ENCODE measurements at regions not wholly inside any gene's neighbourhood (a gene's known extent, or its start where the extent isn't known, plus 50 kb on each side); places are given as distances from the start of the nearest gene placed in this dataset.

DNA sequence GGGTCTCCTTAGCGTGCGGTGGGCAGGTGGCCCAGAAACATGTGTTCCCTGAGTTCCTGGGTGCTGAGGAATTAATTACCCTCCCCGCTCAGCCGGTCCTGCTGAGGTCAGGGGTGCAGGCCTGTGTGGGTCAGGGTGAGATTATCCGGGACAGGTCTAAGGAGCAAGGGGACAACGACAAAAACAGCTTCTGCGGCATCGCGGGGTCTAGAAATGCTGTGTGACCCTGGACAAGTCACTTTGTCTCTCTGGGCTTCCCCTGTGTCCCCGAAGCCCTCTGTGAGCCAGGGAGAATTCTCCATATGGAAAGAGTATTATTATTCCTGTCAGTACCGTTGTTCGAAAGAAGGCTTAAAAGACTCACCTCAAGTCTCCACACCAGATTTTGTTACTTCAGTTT is 186.1 kb downstream of the MN1 start:
- TF ChIP-seq, protein P1, sequence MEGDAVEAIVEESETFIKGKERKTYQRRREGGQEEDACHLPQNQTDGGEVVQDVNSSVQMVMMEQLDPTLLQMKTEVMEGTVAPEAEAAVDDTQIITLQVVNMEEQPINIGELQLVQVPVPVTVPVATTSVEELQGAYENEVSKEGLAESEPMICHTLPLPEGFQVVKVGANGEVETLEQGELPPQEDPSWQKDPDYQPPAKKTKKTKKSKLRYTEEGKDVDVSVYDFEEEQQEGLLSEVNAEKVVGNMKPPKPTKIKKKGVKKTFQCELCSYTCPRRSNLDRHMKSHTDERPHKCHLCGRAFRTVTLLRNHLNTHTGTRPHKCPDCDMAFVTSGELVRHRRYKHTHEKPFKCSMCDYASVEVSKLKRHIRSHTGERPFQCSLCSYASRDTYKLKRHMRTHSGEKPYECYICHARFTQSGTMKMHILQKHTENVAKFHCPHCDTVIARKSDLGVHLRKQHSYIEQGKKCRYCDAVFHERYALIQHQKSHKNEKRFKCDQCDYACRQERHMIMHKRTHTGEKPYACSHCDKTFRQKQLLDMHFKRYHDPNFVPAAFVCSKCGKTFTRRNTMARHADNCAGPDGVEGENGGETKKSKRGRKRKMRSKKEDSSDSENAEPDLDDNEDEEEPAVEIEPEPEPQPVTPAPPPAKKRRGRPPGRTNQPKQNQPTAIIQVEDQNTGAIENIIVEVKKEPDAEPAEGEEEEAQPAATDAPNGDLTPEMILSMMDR (IDR thresholded peaks at IDR 0.05; ENCODE audit: low read length) = no peak
- TF ChIP-seq EZH2 (IDR thresholded peaks at IDR 0.05; ENCODE audit: borderline replicate concordance, low read length) = no peak

All from OCI-LY1 (cell line).